BLaER1 (cell line): ENCODE measurements at regions not wholly inside any gene's neighbourhood (a gene's known extent, or its start where the extent isn't known, plus 50 kb on each side); places are given as distances from the start of the nearest gene placed in this dataset.

ENCODE experiments used
- H3K27ac ChIP-seq: shearing (Covaris generic); formaldehyde crosslinking; 2 replicates; pipeline ENCODE4 v1.8.1; 2022
- H3K27me3 ChIP-seq: shearing (Covaris generic); formaldehyde crosslinking; 2 replicates; pipeline ENCODE4 v1.8.1; 2022
- H3K36me3 ChIP-seq: shearing (Covaris generic); formaldehyde crosslinking; 2 replicates; pipeline ENCODE4 v1.8.1; 2022
- H3K4me1 ChIP-seq: shearing (Covaris generic); formaldehyde crosslinking; 2 replicates; pipeline ENCODE4 v1.8.1; 2022
- H3K4me2 ChIP-seq: shearing (Covaris generic); formaldehyde crosslinking; 2 replicates; pipeline ENCODE4 v1.8.1; 2022
- H3K4me3 ChIP-seq: shearing (Covaris generic); formaldehyde crosslinking; 2 replicates; pipeline ENCODE4 v1.8.1; 2022
- H3K9ac ChIP-seq: shearing (Covaris generic); formaldehyde crosslinking; 2 replicates; pipeline ENCODE4 v1.8.1; 2022
- H3K9me3 ChIP-seq: shearing (Covaris generic); formaldehyde crosslinking; 2 replicates; pipeline ENCODE4 v1.8.1; 2022
- H4K20me1 ChIP-seq: shearing (Covaris generic); formaldehyde crosslinking; 2 replicates; pipeline ENCODE4 v1.8.1; 2022
- Cebpa-rat ChIP-seq: shearing (Covaris generic); IDR thresholded peaks from 2 replicates; pipeline ENCODE4 v1.8.1; 2022

DNA sequence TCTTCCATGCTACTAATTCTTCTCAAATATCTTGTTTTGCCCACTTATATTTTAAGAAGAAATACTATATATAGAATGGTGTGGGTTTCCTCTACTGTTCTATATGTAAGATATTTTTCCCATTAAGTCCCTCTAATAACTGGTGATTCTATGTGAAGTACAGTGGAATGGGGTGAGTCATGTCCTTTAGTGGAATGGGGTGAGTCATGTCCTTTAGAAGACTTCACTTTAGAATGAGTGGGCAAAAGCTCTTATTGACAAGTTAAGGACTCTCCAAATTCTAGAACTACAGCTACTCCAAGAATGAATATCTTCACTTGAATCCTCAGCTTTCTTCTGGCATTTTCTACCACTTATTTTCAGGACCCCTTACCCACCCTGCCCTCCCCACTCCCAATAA lies 349.9 kb downstream of the ETNK1 start:
- TF ChIP-seq Cebpa-rat, result no peak
- Histone ChIP-seq H3K4me2 (no peak overlapping the region), H3K36me3 (no peaks in the 10 kb centered on the region), H3K4me3 (no peak overlapping the region), H3K4me1 (no peaks in the 10 kb centered on the region), H3K9me3 (no peaks in the 10 kb centered on the region), H3K27ac (no peak overlapping the region), H4K20me1 (no peaks in the 10 kb centered on the region), H3K9ac (no peak overlapping the region), H3K27me3 (no peaks in the 10 kb centered on the region)

GRCh38 chr12:22978962-22979361 lies 354.0 kb downstream of the ETNK1 start:
- no peaks in the 10 kb centered on the region for H4K20me1 ChIP-seq
- H3K4me1 ChIP-seq, result no peaks in the 10 kb centered on the region
- TF ChIP-seq Cebpa-rat, result no peak
- no peaks in the 10 kb centered on the region for H3K27me3 ChIP-seq
- no peaks in the 10 kb centered on the region for H3K9me3 ChIP-seq
- no peaks in the 10 kb centered on the region for H3K36me3 ChIP-seq
- no peak overlapping the region for H3K9ac ChIP-seq
- no peak overlapping the region for H3K4me2 ChIP-seq
- no peak overlapping the region for H3K27ac ChIP-seq
- no peak overlapping the region for H3K4me3 ChIP-seq

GRCh38 chr12:22979854-22980469 lies 355.0 kb downstream of the ETNK1 start:
- Histone ChIP-seq H3K36me3 (no peaks in the 10 kb centered on the region), H3K27ac (no peak overlapping the region), H3K9me3 (no peaks in the 10 kb centered on the region), H3K27me3 (no peaks in the 10 kb centered on the region), H4K20me1 (no peaks in the 10 kb centered on the region), H3K9ac (no peak overlapping the region), H3K4me3 (no peak overlapping the region), H3K4me1 (no peaks in the 10 kb centered on the region), H3K4me2 (no peak overlapping the region)
- TF ChIP-seq Cebpa-rat, result no peak

GRCh38 chr12:22981711-22982110 lies 356.7 kb downstream of the ETNK1 start:
- Histone ChIP-seq H4K20me1 (no peaks in the 10 kb centered on the region), H3K4me3 (no peak overlapping the region), H3K27ac (no peak overlapping the region), H3K9me3 (no peaks in the 10 kb centered on the region), H3K36me3 (no peaks in the 10 kb centered on the region), H3K27me3 (no peaks in the 10 kb centered on the region), H3K4me2 (no peak overlapping the region), H3K4me1 (no peaks in the 10 kb centered on the region), H3K9ac (no peak overlapping the region)
- TF ChIP-seq Cebpa-rat, result no peak

DNA sequence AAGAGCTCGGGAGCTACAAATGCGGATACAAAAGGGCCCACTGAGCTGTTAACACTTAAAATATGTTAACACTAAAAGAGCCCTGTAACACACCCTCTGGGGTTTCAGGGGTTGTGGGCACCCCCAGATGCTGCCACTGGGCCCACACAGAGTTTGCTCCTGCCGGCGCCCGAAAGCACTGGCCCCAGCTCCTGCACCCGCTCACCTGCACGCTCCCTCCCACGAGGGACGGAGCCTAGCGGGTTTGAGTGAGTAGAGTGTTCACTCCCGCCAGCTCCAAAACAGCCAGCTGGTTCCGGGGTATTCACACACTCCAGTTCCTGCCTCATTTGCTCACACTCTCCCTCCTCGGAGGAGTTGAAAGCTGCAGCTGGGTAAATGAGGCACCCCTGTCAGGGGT lies 357.7 kb downstream of the ETNK1 start:
- H3K4me1 ChIP-seq, result no peaks in the 10 kb centered on the region
- no peak overlapping the region for H3K4me2 ChIP-seq
- H3K9me3 ChIP-seq, result no peaks in the 10 kb centered on the region
- no peaks in the 10 kb centered on the region for H4K20me1 ChIP-seq
- H3K27me3 ChIP-seq, result no peaks in the 10 kb centered on the region
- H3K36me3 ChIP-seq, result no peaks in the 10 kb centered on the region
- no peak overlapping the region for H3K9ac ChIP-seq
- H3K4me3 ChIP-seq, result no peak overlapping the region
- no peak for TF ChIP-seq Cebpa-rat
- H3K27ac ChIP-seq, result no peak overlapping the region

- no peak for TF ChIP-seq Cebpa-rat
- Histone ChIP-seq H3K4me2 (no peak overlapping the region), H3K4me3 (no peak overlapping the region), H3K9me3 (no peaks in the 10 kb centered on the region), H3K36me3 (no peaks in the 10 kb centered on the region), H4K20me1 (no peaks in the 10 kb centered on the region), H3K4me1 (no peaks in the 10 kb centered on the region), H3K27ac (no peak overlapping the region), H3K27me3 (no peaks in the 10 kb centered on the region), H3K9ac (no peak overlapping the region)
These were observed 362.0 kb downstream of the ETNK1 start for GRCh38 chr12:22986997-22987396.

GRCh38 chr12:22990501-22990900 lies 365.5 kb downstream of the ETNK1 start:
- no peak for TF ChIP-seq Cebpa-rat
- H3K27me3 ChIP-seq, result no peaks in the 10 kb centered on the region

DNA sequence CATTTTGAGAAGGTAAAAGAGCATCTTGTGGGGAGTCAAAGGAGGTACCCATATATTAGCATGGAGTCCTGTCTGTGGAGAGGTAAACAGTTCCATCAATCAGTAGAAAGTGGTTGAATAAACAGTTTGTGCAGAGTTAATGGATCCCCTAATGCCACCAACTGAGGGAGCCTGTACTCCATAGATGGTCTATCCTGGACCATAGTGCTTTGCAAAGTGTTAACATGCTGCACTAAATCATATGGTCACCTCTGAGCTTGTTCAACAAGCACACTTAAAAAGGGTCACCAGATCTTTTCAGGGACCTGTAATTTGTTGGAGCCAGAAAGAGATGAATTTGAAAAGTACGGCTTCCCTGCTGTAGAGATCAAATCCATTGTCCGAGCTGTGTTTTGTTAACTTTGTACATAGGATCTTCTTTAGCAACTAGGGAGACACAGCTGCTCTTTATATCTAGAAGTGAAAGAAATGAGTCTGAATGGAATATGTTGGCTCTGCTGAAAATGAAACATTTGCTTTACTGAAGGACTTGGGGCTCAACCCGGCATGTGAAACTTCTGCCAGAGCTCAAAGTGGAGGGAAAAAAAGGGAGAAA lies 366.4 kb downstream of the ETNK1 start:
- H3K4me3 ChIP-seq, result no peak overlapping the region
- no peaks in the 10 kb centered on the region for H4K20me1 ChIP-seq
- H3K27me3 ChIP-seq, result no peaks in the 10 kb centered on the region
- H3K9ac ChIP-seq, result no peak overlapping the region
- H3K9me3 ChIP-seq, result no peaks in the 10 kb centered on the region
- no peak overlapping the region for H3K27ac ChIP-seq
- H3K36me3 ChIP-seq, result no peaks in the 10 kb centered on the region
- no peak overlapping the region for H3K4me2 ChIP-seq
- TF ChIP-seq Cebpa-rat, result no peak
- 0 out of 2 replicates have a peak, but pooled peaks cover 6% of the 10 kb centered on the region for H3K4me1 ChIP-seq

More at GRCh38 chr12:22990501-22990900, 365.5 kb downstream of the ETNK1 start:
- Histone ChIP-seq H3K27ac (no peak overlapping the region), H3K9ac (no peak overlapping the region), H3K4me3 (no peak overlapping the region), H3K36me3 (no peaks in the 10 kb centered on the region), H3K9me3 (no peaks in the 10 kb centered on the region), H3K4me2 (no peak overlapping the region), H4K20me1 (no peaks in the 10 kb centered on the region), H3K4me1 (0 out of 2 replicates have a peak, but pooled peaks cover 6% of the 10 kb centered on the region)

- H3K36me3 ChIP-seq, result no peaks in the 10 kb centered on the region
- no peaks in the 10 kb centered on the region for H3K9me3 ChIP-seq
- no peaks in the 10 kb centered on the region for H3K27me3 ChIP-seq
- H3K4me1 ChIP-seq, result 0 out of 2 replicates have a peak, but pooled peaks cover 6% of the 10 kb centered on the region
- no peaks in the 10 kb centered on the region for H4K20me1 ChIP-seq
- H3K9ac ChIP-seq, result no peak overlapping the region
- no peak overlapping the region for H3K4me3 ChIP-seq
- TF ChIP-seq Cebpa-rat, result no peak
- H3K4me2 ChIP-seq, result peak overlapping the region; percentile 15; the same call in 1 of the 2 replicates
- H3K27ac ChIP-seq, result no peak overlapping the region
These were observed 368.8 kb downstream of the ETNK1 start for GRCh38 chr12:22993609-22994315.

- H3K4me3 ChIP-seq, result no peak overlapping the region
- H3K4me2 ChIP-seq, result no peak overlapping the region
- H3K9me3 ChIP-seq, result no peaks in the 10 kb centered on the region
- no peaks in the 10 kb centered on the region for H3K36me3 ChIP-seq
- no peaks in the 10 kb centered on the region for H3K27me3 ChIP-seq
- 0 out of 2 replicates have a peak, but pooled peaks cover 6% of the 10 kb centered on the region for H3K4me1 ChIP-seq
- no peak overlapping the region for H3K9ac ChIP-seq
- H4K20me1 ChIP-seq, result no peaks in the 10 kb centered on the region
- no peak overlapping the region for H3K27ac ChIP-seq
- TF ChIP-seq Cebpa-rat, result no peak
These were observed 369.3 kb downstream of the ETNK1 start for GRCh38 chr12:22994316-22994675.
